AG09309 (cell line): ENCODE measurements at regions not wholly inside any gene's neighbourhood (a gene's known extent, or its start where the extent isn't known, plus 50 kb on each side); places are given as distances from the start of the nearest gene placed in this dataset.
A peak's percentile ranks its signal among the peaks of the same experiment; 100 is the strongest.

Experiments
- DNase-seq: peaks from one replicate; pipeline ENCODE4 v3.0.0-alpha.2; 2010; ENCODE audit warnings: low read depth
- H3K4me3 ChIP-seq: 2 replicates; pipeline ENCODE4 v1.5.1; 2011; ENCODE audit warnings: mild to moderate bottlenecking, low read depth, low read length, moderate library complexity; ENCODE audit not compliant: control insufficient read depth
- CTCF ChIP-seq: IDR thresholded peaks from 2 replicates; pipeline ENCODE4 v1.5.1; 2011; ENCODE audit warnings: mild to moderate bottlenecking, low read depth, low read length, inconsistent platforms; ENCODE audit not compliant: insufficient read depth, control insufficient read depth; ENCODE audit errors: missing control alignments

- no peak for DNase-seq
- no peak overlapping the region for H3K4me3 ChIP-seq
- TF ChIP-seq CTCF = no peak
These were observed 218.5 kb downstream of the AASDHPPT start for GRCh38 chr11:106295974-106296373.

GRCh38 chr11:106302416-106302815 is 225.0 kb downstream of the AASDHPPT start:
- no peak for DNase-seq
- no peak for TF ChIP-seq CTCF
- H3K4me3 ChIP-seq = no peak overlapping the region

GRCh38 chr11:106304274-106304673 is 226.8 kb downstream of the AASDHPPT start:
- DNase-seq = peak; percentile 7
- TF ChIP-seq CTCF = no peak
- H3K4me3 ChIP-seq = no peak overlapping the region

GRCh38 chr11:106305458-106305857 is 228.0 kb downstream of the AASDHPPT start:
- no peak for TF ChIP-seq CTCF
- H3K4me3 ChIP-seq = no peak overlapping the region
- no peak for DNase-seq

GRCh38 chr11:106306942-106307341 is 229.5 kb downstream of the AASDHPPT start:
- peak; percentile 29 for TF ChIP-seq CTCF
- H3K4me3 ChIP-seq = no peak overlapping the region
- DNase-seq = no peak

- DNase-seq = no peak
- no peak for TF ChIP-seq CTCF
- H3K4me3 ChIP-seq = no peak overlapping the region
These were observed 231.7 kb downstream of the AASDHPPT start for GRCh38 chr11:106309070-106309684.
